Common myeloid progenitor, CD34-positive (primary cell): ENCODE measurements at regions not wholly inside any gene's neighbourhood (a gene's known extent, or its start where the extent isn't known, plus 50 kb on each side); places are given as distances from the start of the nearest gene placed in this dataset.
"Not testable (repeated sequence)": the region's sequence is repeated elsewhere in the genome, so short reads cannot be mapped to it uniquely, and the experiment has no call there.

Source experiments
- CTCF ChIA-PET: fragments of 350-600 bp; sonication (Branson Sonifier 250); formaldehyde crosslinking; loops from one replicate; lab custom pipeline; 2021; ENCODE audit warnings: antibody characterized with exemption; lab: Charles Lee
- POLR2A ChIA-PET: fragments of 350-600 bp; sonication (Branson Sonifier 250); formaldehyde crosslinking; loops from one replicate; lab custom pipeline; 2021; ENCODE audit warnings: antibody characterized with exemption; lab: Charles Lee
- DNase-seq, 3 donors: peaks; one replicate each; pipeline versions ENCODE4 v3.0.0 to v3.0.0-alpha.2; 2013
- H3K27ac ChIP-seq, 2 experiments: 1 replicate in 1 of 2; 2 replicates in 1 of 2; pipeline ENCODE4 v1.7.0; 2013; ENCODE audit warnings: inconsistent platforms in 2 of 2, low read length in 2 of 2, mild to moderate bottlenecking in 2 of 2, low read depth in 1 of 2, moderate library complexity in 1 of 2; ENCODE audit not compliant: severe bottlenecking in 2 of 2, insufficient read depth in 1 of 2, poor library complexity in 1 of 2
- H3K27me3 ChIP-seq, 5 experiments: replicated peaks in 2 of 5; 1 replicate in 3 of 5; 2 replicates in 2 of 5; pipeline versions ENCODE4 v1.6.1 to v1.7.0; 2013; ENCODE audit warnings: low read length in 4 of 5, mild to moderate bottlenecking in 2 of 5, moderate library complexity in 2 of 5, inconsistent platforms in 1 of 5; ENCODE audit not compliant: insufficient read depth in 5 of 5, control insufficient read depth in 4 of 5
- H3K36me3 ChIP-seq, 4 experiments: 1 replicate in 2 of 4; 2 replicates in 2 of 4; pipeline versions ENCODE4 v1.6.1 to v1.7.0; 2013; ENCODE audit warnings: low read length in 3 of 4, control low read depth in 1 of 4, mild to moderate bottlenecking in 1 of 4; ENCODE audit not compliant: control insufficient read depth in 4 of 4, insufficient read depth in 4 of 4
- H3K4me1 ChIP-seq, 4 experiments: 1 replicate in 3 of 4; 2 replicates in 1 of 4; pipeline versions ENCODE4 v1.6.1 to v1.7.1; 2013; ENCODE audit warnings: low read length in 3 of 4, mild to moderate bottlenecking in 3 of 4, control low read depth in 1 of 4, inconsistent platforms in 1 of 4, moderate library complexity in 1 of 4; ENCODE audit not compliant: control insufficient read depth in 4 of 4, insufficient read depth in 4 of 4; ENCODE audit errors: control extremely low read depth in 1 of 4
- H3K4me3 ChIP-seq, 7 experiments: 1 replicate in 4 of 7; 2 replicates in 3 of 7; pipeline versions ENCODE4 v1.5.1 to v1.7.0; 2013; ENCODE audit warnings: mild to moderate bottlenecking in 7 of 7, low read length in 6 of 7, moderate library complexity in 6 of 7, inconsistent platforms in 2 of 7, low read depth in 2 of 7, control low read depth in 1 of 7; ENCODE audit not compliant: insufficient read depth in 4 of 7, control insufficient read depth in 1 of 7; ENCODE audit errors: extremely low read depth in 1 of 7
- H3K9me3 ChIP-seq, 5 experiments: 1 replicate in 4 of 5; 2 replicates in 1 of 5; pipeline versions ENCODE4 v1.6.1 to v1.7.1; 2013; ENCODE audit warnings: low read length in 4 of 5, mild to moderate bottlenecking in 2 of 5, inconsistent platforms in 1 of 5, low read depth in 1 of 5, moderate library complexity in 1 of 5; ENCODE audit not compliant: control insufficient read depth in 4 of 5, insufficient read depth in 2 of 5; ENCODE audit errors: control extremely low read depth in 1 of 5
- WGBS: methylation state at CpG from one replicate; pipeline ENCODE4 v1.1.5; 2013; ENCODE audit not compliant: insufficient coverage; 5-methylcytosine and 5-hydroxymethylcytosine counted together

DNA sequence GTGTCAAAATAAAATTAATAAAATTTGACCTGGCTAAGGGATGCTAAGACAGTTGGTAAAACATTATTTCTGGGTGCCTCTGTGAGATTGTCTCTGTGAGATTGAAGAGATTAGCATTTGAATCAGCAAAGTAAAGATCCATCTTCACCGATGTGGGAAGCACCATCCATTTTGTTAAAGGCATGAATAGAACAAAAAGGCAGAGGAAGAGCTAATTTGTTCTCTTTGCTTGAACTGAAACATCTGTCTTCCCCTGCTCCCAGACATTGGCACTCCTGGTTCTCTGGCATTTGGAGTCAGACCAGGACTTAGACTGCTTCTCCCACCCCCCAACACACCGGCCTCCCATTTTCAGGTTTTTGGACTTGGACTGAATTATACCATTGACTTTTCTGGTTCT is 603.8 kb upstream of the LINC00305 start:
- no peaks in the 10 kb centered on the region for H3K27me3 ChIP-seq
- DNase-seq = no peak
- 90% methylated on average over 1 of the region's 2 CpGs for WGBS
- H3K4me3 ChIP-seq = no peak overlapping the region
- ChIA-PET POLR2A (no interaction called here), CTCF (no interaction called here)
- H3K9me3 ChIP-seq = no peaks in the 10 kb centered on the region
- H3K4me1 ChIP-seq = no peaks in the 10 kb centered on the region
- H3K27ac ChIP-seq = no peak overlapping the region
- no peaks in the 10 kb centered on the region for H3K36me3 ChIP-seq

DNA sequence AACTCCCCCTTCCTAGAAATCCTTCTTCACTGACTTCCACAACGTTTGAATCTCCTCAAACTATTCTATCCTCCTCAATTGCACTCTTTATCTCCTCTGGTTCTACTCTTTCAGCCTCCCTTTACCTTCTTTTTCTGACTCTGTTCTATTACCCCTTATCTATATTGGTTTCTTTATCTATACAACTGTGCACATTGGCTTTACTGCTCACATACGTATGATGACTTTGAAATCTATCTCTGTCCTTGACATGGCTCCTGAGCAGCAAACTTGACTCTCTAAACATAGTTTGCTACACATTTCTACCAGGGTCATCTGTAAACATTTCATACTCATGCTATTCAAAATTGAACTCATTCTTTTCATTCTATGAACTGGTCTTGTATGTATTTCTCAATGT is 601.0 kb upstream of the LINC00305 start:
- ChIA-PET POLR2A (no interaction called here), CTCF (no interaction called here)
- Histone ChIP-seq H3K27me3 (no peaks in the 10 kb centered on the region), H3K4me3 (no peak overlapping the region), H3K4me1 (no peaks in the 10 kb centered on the region), H3K27ac (no peak overlapping the region), H3K36me3 (no peaks in the 10 kb centered on the region), H3K9me3 (no peaks in the 10 kb centered on the region)
- 84% methylated on average over 2 of the region's 2 CpGs for WGBS
- no peak for DNase-seq

DNA sequence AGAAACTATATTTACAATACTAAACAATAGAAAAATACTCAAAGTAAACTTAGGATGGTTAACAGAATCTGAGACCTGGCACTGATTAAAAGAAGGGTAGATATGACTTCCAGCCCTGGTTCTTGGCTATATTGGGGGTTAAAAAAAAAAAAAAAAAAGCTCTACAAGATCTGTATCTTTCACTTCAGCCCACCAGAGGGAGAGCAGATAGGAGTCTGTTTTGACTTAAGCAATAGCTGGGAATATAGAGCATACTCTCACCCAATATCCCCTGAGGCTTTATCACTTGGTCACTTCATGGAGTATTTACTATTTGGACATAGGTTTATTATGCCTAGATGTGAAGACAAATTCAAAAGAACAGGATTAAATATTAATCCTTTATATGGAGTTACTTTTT is 598.9 kb upstream of the LINC00305 start:
- no peaks in the 10 kb centered on the region for H3K9me3 ChIP-seq
- no peak for DNase-seq
- POLR2A ChIA-PET = no interaction called here

DNA sequence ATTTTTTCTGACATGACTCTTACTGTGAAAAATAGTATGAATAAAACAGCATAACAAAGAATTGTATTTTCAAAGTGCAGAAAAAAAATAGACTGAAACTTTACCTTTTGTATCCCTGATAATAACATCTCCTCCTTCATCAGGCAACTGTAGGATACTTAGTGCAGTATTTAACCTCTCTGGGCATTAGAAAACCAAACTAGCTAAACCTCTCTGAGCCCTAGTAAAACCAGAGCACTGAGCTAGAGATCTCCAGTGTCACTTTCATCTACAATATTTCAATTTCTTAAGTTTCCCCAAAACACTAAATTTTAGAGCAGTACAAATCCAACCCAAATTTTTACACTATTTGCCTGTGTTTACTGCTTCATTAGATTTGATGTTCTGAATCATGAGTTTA is 594.0 kb upstream of the LINC00305 start:
- Histone ChIP-seq H3K4me1 (no peaks in the 10 kb centered on the region), H3K27me3 (no peaks in the 10 kb centered on the region), H3K4me3 (no peak overlapping the region), H3K36me3 (no peaks in the 10 kb centered on the region), H3K27ac (no peak overlapping the region), H3K9me3 (no peaks in the 10 kb centered on the region)
- no peak for DNase-seq
- CTCF ChIA-PET = no interaction called here
- POLR2A ChIA-PET = no interaction called here

More for the DNA sequence above, 598.9 kb upstream of the LINC00305 start:
- Histone ChIP-seq H3K27me3 (no peaks in the 10 kb centered on the region), H3K4me1 (no peaks in the 10 kb centered on the region), H3K4me3 (no peak overlapping the region), H3K27ac (no peak overlapping the region), H3K36me3 (no peaks in the 10 kb centered on the region)
- CTCF ChIA-PET = no interaction called here

DNA sequence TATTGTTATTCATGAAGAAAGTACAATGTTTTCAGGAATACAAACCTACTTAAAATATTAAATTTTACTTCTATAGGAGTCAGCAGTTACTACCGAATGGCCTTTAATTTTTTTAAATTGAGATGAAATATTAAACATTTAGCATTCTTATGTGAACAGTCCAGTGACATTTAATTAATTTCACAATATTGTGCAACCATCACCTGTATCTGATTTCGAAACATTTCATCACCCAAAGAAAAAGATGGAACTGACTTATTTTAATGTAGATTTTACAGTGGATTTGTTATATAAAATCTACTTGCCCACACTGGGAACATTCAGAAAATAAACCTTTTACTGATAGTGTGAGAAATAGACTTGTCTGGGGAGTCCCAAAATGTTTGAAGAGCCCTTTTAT is 585.2 kb upstream of the LINC00305 start:
- POLR2A ChIA-PET = no interaction called here
- H3K4me1 ChIP-seq = no peaks in the 10 kb centered on the region
- no peaks in the 10 kb centered on the region for H3K36me3 ChIP-seq
- H3K4me3 ChIP-seq = no peak overlapping the region
- no peaks in the 10 kb centered on the region for H3K9me3 ChIP-seq
- no peaks in the 10 kb centered on the region for H3K27me3 ChIP-seq
- WGBS = no CpG with 5 or more reads among the region's 2 CpGs
- CTCF ChIA-PET = no interaction called here
- H3K27ac ChIP-seq = no peak overlapping the region
- no peak for DNase-seq

DNA sequence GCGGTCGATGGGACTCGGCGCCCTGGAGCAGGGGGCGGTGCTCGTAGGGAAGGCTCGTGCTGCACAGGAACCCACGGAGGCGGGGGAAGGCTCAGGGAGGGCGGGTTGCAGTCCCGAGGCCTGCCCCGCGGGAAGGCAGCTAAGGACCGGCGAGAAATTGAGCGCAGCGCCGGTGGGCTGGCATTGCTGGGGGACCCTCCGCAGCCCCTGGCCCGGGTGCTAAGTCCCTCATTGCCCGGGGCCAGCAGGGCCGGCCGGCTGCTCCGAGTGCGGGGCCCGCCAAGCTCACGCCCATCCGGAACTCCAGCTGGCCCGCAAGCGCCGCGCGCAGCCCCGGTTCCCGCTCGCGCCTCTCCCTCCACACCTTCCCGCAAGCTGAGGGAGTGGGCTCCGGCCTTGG is 576.8 kb upstream of the LINC00305 start:
- H3K27me3 ChIP-seq, CTCF ChIA-PET, H3K4me1 ChIP-seq, H3K4me3 ChIP-seq, DNase-seq, H3K27ac ChIP-seq, H3K9me3 ChIP-seq, POLR2A ChIA-PET, H3K36me3 ChIP-seq: not testable (repeated sequence)
- WGBS = 98% methylated on average over 10 of the region's 39 CpGs

DNA sequence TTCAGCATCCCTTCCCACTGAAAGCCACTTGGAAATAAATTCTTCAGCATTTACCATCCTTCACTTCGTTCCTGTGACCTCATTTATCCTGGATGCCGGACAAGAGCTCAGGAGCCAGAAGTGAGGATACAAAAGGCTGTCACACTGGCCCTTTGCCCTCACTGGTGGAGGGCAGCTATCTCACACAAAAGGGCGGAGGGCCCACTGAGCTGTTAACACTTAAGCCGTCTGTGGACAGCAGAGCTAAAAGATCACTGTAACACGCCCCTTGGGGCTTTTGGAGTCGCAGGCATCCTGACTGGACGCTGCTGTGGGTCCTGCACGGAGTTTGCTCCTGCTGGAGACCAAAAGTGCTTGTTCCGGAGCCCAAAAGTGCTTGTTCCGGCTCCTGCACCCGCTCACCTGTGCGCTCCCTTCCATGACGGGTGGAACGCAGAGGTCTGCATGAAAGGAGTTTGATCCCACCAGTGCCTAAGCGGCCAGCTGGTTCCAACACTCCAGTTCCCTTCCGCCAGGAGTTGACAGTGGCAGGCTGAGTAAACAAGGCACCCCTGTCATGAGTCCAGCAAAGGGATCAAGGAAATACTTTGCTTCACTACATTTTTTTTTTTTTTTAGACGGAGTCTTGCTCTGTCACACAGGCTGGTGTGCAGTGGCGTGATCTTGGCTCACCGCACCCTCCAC is 572.0 kb upstream of the LINC00305 start:
- ChIA-PET CTCF (no interaction called here), POLR2A (no interaction called here)
- 98% methylated on average over 19 of the region's 19 CpGs for WGBS
- no peaks in the 10 kb centered on the region for H3K4me1 ChIP-seq
- no peak for DNase-seq
- no peak overlapping the region for H3K27ac ChIP-seq
- no peaks in the 10 kb centered on the region for H3K9me3 ChIP-seq
- no peaks in the 10 kb centered on the region for H3K36me3 ChIP-seq
- no peaks in the 10 kb centered on the region for H3K27me3 ChIP-seq
- no peak overlapping the region for H3K4me3 ChIP-seq
